ENCODE measurements at regions not wholly inside any gene's neighbourhood (a gene's known extent, or its start where the extent isn't known, plus 50 kb on each side); places are given as distances from the start of the nearest gene placed in this dataset.

DNA sequence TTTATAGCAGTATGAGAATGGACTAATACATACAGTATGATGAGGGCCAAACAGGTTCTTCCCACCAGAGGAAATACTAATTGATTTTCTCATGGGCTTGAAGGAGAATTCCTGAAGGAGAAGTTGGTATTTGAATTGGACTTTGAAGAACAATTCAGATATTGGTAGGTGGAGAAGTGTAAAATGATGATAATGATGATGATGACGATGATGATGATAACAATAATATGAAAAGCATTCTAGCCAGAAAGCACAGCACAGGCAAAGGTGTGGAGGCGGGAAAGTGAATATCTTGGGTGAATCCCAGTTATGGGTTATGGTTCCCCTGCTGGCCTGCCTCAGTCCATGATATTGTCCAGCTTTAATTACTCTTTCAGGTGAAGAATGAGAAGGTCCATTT, 562.4 kb upstream of the SALL1 start:
- Histone ChIP-seq H2AK5ac (ENCODE audit: low read depth, low read length) (no peak overlapping the region), H4K8ac (ENCODE audit: low read depth, low read length) (no peak overlapping the region), H3K4me2 (ENCODE audit: insufficient read depth, low read length, poor library complexity, severe bottlenecking) (no peak overlapping the region), H3K4me3 (ENCODE audit: low read length in 2 of 2) (no peak overlapping the region), H3K18ac (ENCODE audit: low read length) (no peak overlapping the region), H3K4me1 (ENCODE audit: control insufficient read depth in 2 of 2, insufficient read depth in 1 of 2, low read depth in 1 of 2, low read length in 2 of 2) (peaks cover 0 to 4% of the 10 kb centered on the region in 2 donors), H3K36me3 (replicated peaks in 1 of 2; ENCODE audit: control insufficient read depth in 2 of 2, insufficient read depth in 2 of 2, low read length in 2 of 2) (peaks cover 0 to 1% of the 10 kb centered on the region in 2 donors), H4K91ac (ENCODE audit: low read depth, low read length, poor library complexity) (no peak overlapping the region), H2AFZ (ENCODE audit: low read length) (no peak overlapping the region), H3K23ac (ENCODE audit: low read depth, low read length, poor library complexity) (no peak overlapping the region), H3K14ac (ENCODE audit: low read length) (no peak overlapping the region), H2BK15ac (ENCODE audit: low read length) (no peak overlapping the region), H2BK12ac (ENCODE audit: low read length) (no peak overlapping the region), H3K27ac (replicated peaks; ENCODE audit: low read length) (no peak overlapping the region), H2BK120ac (ENCODE audit: low read depth, low read length) (no peak overlapping the region), H3K79me1 (ENCODE audit: low read depth, low read length) (no peaks in the 10 kb centered on the region), H3K27me3 (ENCODE audit: control insufficient read depth in 3 of 3, insufficient read depth in 3 of 3, low read depth in 1 of 3, low read length in 3 of 3) (peaks cover 0 to 2% (median 0%) of the 10 kb centered on the region in 3 experiments), H3K9me3 (replicated peaks in 1 of 2; ENCODE audit: control insufficient read depth in 2 of 2, insufficient read depth in 1 of 2, low read depth in 1 of 2, low read length in 2 of 2) (peaks cover 0 to 5% of the 10 kb centered on the region in 2 donors), H2BK5ac (ENCODE audit: low read length) (no peak overlapping the region), H3K4ac (ENCODE audit: low read length) (no peak overlapping the region), H3K9ac (ENCODE audit: low read depth, low read length, poor library complexity) (no peak overlapping the region)
- 100% methylated on average over 1 of the region's 2 CpGs; no CpG with 5 or more reads in 1 of the 2 donors for WGBS, 2 donors (ENCODE audit: extremely low coverage in 2 of 2, insufficient read length in 2 of 2, insufficient replicate concordance in 1 of 2)
- DNase-seq (ENCODE audit: low spot score) = no peak

DNA sequence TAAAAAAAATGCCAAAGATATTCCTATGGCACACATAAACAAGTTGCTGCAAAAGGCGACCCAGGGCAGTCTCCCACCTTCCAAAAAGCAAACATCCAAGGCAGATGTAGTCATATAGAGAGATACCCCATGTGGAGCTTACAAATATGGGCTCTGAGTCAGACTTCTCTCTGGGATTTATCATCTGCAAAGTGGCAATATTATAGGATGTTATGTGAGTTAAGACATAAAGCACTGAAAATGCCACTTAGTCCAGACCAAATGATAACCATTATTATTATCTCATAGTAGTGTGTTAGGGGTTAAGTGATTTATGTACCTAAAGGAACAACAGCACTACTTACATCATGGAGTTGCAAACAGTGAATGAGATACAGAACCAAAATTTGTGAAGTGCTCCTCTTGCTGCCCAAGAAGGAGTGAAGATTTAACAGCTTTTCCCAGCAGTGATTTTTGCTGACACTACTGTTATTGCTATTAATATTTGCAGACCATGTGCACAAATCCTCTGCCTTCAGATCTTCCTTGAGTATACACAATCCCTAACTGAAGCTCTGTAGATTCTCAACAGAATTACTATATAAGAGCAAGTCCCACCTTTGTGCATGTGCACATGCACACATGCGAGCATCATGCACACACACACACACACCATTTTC, 560.0 kb upstream of the SALL1 start:
- no peak overlapping the region for H2AK5ac ChIP-seq (ENCODE audit: low read depth, low read length)
- no CpG with 5 or more reads among the region's 2 CpGs for WGBS, 2 donors (ENCODE audit: extremely low coverage in 2 of 2, insufficient read length in 2 of 2, insufficient replicate concordance in 1 of 2)
- H4K8ac ChIP-seq (ENCODE audit: low read depth, low read length) = no peak overlapping the region
- no peak overlapping the region for H3K14ac ChIP-seq (ENCODE audit: low read length)
- H3K9me3 ChIP-seq (replicated peaks in 1 of 2; ENCODE audit: control insufficient read depth in 2 of 2, insufficient read depth in 1 of 2, low read depth in 1 of 2, low read length in 2 of 2) = peaks cover 2 to 16% of the 10 kb centered on the region in 2 donors
- no peak overlapping the region for H4K91ac ChIP-seq (ENCODE audit: low read depth, low read length, poor library complexity)
- no peak overlapping the region for H2BK120ac ChIP-seq (ENCODE audit: low read depth, low read length)
- H2BK15ac ChIP-seq (ENCODE audit: low read length) = no peak overlapping the region
- H2AFZ ChIP-seq (ENCODE audit: low read length) = no peak overlapping the region
- no peak overlapping the region for H3K23ac ChIP-seq (ENCODE audit: low read depth, low read length, poor library complexity)
- no peak overlapping the region for H3K27ac ChIP-seq (replicated peaks; ENCODE audit: low read length)
- no peak for DNase-seq (ENCODE audit: low spot score)
- no peak overlapping the region for H2BK12ac ChIP-seq (ENCODE audit: low read length)
- H3K4ac ChIP-seq (ENCODE audit: low read length) = no peak overlapping the region
- H3K18ac ChIP-seq (ENCODE audit: low read length) = no peak overlapping the region
- no peak overlapping the region for H2BK5ac ChIP-seq (ENCODE audit: low read length)
- H3K4me2 ChIP-seq (ENCODE audit: insufficient read depth, low read length, poor library complexity, severe bottlenecking) = no peak overlapping the region
- H3K79me1 ChIP-seq (ENCODE audit: low read depth, low read length) = no peaks in the 10 kb centered on the region
- peaks cover 0 to 2% (median 0%) of the 10 kb centered on the region in 3 experiments for H3K27me3 ChIP-seq (ENCODE audit: control insufficient read depth in 3 of 3, insufficient read depth in 3 of 3, low read depth in 1 of 3, low read length in 3 of 3)
- H3K4me1 ChIP-seq (ENCODE audit: control insufficient read depth in 2 of 2, insufficient read depth in 1 of 2, low read depth in 1 of 2, low read length in 2 of 2) = peaks cover 0 to 4% of the 10 kb centered on the region in 2 donors
- no peak overlapping the region for H3K4me3 ChIP-seq (ENCODE audit: low read length in 2 of 2)
- peaks cover 0 to 1% of the 10 kb centered on the region in 2 donors for H3K36me3 ChIP-seq (replicated peaks in 1 of 2; ENCODE audit: control insufficient read depth in 2 of 2, insufficient read depth in 2 of 2, low read length in 2 of 2)
- H3K9ac ChIP-seq (ENCODE audit: low read depth, low read length, poor library complexity) = no peak overlapping the region

DNA sequence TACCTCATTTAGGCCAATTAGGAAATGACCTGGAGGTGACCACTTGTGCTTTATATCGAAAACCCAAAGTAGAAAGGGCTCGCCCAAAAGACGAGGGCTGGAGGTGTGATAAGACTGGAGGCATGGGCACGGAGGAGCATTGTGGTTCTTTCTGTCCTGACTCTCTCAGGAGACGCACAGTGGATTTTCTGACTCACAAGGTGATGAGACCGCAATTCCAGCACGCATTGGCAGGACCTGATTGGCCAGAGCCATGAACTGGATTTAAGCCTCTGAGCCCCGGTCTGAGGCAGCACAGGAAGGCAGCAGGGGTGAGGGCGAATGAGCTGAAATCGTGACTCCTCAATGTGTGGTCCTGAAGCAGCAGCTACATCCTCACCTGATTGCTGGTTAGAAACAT, 559.1 kb upstream of the SALL1 start:
- Histone ChIP-seq H3K18ac (ENCODE audit: low read length) (no peak overlapping the region), H3K79me1 (ENCODE audit: low read depth, low read length) (no peaks in the 10 kb centered on the region), H3K4me3 (ENCODE audit: low read length in 2 of 2) (no peak overlapping the region), H2BK15ac (ENCODE audit: low read length) (no peak overlapping the region), H4K8ac (ENCODE audit: low read depth, low read length) (no peak overlapping the region), H4K91ac (ENCODE audit: low read depth, low read length, poor library complexity) (no peak overlapping the region), H3K4ac (ENCODE audit: low read length) (no peak overlapping the region), H3K14ac (ENCODE audit: low read length) (no peak overlapping the region), H3K9me3 (replicated peaks in 1 of 2; ENCODE audit: control insufficient read depth in 2 of 2, insufficient read depth in 1 of 2, low read depth in 1 of 2, low read length in 2 of 2) (peaks cover 2 to 22% of the 10 kb centered on the region in 2 donors), H3K23ac (ENCODE audit: low read depth, low read length, poor library complexity) (no peak overlapping the region), H2BK120ac (ENCODE audit: low read depth, low read length) (no peak overlapping the region), H3K36me3 (replicated peaks in 1 of 2; ENCODE audit: control insufficient read depth in 2 of 2, insufficient read depth in 2 of 2, low read length in 2 of 2) (peaks cover 0 to 1% of the 10 kb centered on the region in 2 donors), H3K4me2 (ENCODE audit: insufficient read depth, low read length, poor library complexity, severe bottlenecking) (no peak overlapping the region), H2AFZ (ENCODE audit: low read length) (no peak overlapping the region), H3K9ac (ENCODE audit: low read depth, low read length, poor library complexity) (no peak overlapping the region), H2AK5ac (ENCODE audit: low read depth, low read length) (no peak overlapping the region), H3K27ac (replicated peaks; ENCODE audit: low read length) (no peak overlapping the region), H3K27me3 (ENCODE audit: control insufficient read depth in 3 of 3, insufficient read depth in 3 of 3, low read depth in 1 of 3, low read length in 3 of 3) (peaks cover 0 to 2% (median 0%) of the 10 kb centered on the region in 3 experiments), H3K4me1 (ENCODE audit: control insufficient read depth in 2 of 2, insufficient read depth in 1 of 2, low read depth in 1 of 2, low read length in 2 of 2) (peaks cover 0 to 1% of the 10 kb centered on the region in 2 donors), H2BK12ac (ENCODE audit: low read length) (no peak overlapping the region), H2BK5ac (ENCODE audit: low read length) (no peak overlapping the region)
- WGBS, 2 donors (ENCODE audit: extremely low coverage in 2 of 2, insufficient read length in 2 of 2, insufficient replicate concordance in 1 of 2) = no CpG with 5 or more reads among the region's 10 CpGs
- DNase-seq (ENCODE audit: low spot score) = no peak

GRCh38 chr16:51708861-51709260, 557.8 kb upstream of the SALL1 start:
- no peak overlapping the region for H3K23ac ChIP-seq (ENCODE audit: low read depth, low read length, poor library complexity)
- H3K4ac ChIP-seq (ENCODE audit: low read length) = no peak overlapping the region
- no peak overlapping the region for H2BK5ac ChIP-seq (ENCODE audit: low read length)
- no peak overlapping the region for H2BK15ac ChIP-seq (ENCODE audit: low read length)
- peaks cover 0 to 2% (median 0%) of the 10 kb centered on the region in 3 experiments for H3K27me3 ChIP-seq (ENCODE audit: control insufficient read depth in 3 of 3, insufficient read depth in 3 of 3, low read depth in 1 of 3, low read length in 3 of 3)
- H3K4me3 ChIP-seq (ENCODE audit: low read length in 2 of 2) = no peak overlapping the region
- H2AFZ ChIP-seq (ENCODE audit: low read length) = no peak overlapping the region
- no peak overlapping the region for H3K18ac ChIP-seq (ENCODE audit: low read length)
- H3K9ac ChIP-seq (ENCODE audit: low read depth, low read length, poor library complexity) = no peak overlapping the region
- no peak overlapping the region for H2BK12ac ChIP-seq (ENCODE audit: low read length)
- H3K14ac ChIP-seq (ENCODE audit: low read length) = no peak overlapping the region
- no peak overlapping the region for H3K27ac ChIP-seq (replicated peaks; ENCODE audit: low read length)
- peaks cover 0 to 1% of the 10 kb centered on the region in 2 donors for H3K4me1 ChIP-seq (ENCODE audit: control insufficient read depth in 2 of 2, insufficient read depth in 1 of 2, low read depth in 1 of 2, low read length in 2 of 2)
- H3K4me2 ChIP-seq (ENCODE audit: insufficient read depth, low read length, poor library complexity, severe bottlenecking) = no peak overlapping the region
- H2AK5ac ChIP-seq (ENCODE audit: low read depth, low read length) = no peak overlapping the region
- no peak overlapping the region for H2BK120ac ChIP-seq (ENCODE audit: low read depth, low read length)
- no peak overlapping the region for H4K91ac ChIP-seq (ENCODE audit: low read depth, low read length, poor library complexity)
- no peaks in the 10 kb centered on the region for H3K36me3 ChIP-seq (replicated peaks in 1 of 2; ENCODE audit: control insufficient read depth in 2 of 2, insufficient read depth in 2 of 2, low read length in 2 of 2)
- no peak for DNase-seq (ENCODE audit: low spot score)
- H3K79me1 ChIP-seq (ENCODE audit: low read depth, low read length) = no peaks in the 10 kb centered on the region
- no peak overlapping the region for H4K8ac ChIP-seq (ENCODE audit: low read depth, low read length)
- H3K9me3 ChIP-seq (replicated peaks in 1 of 2; ENCODE audit: control insufficient read depth in 2 of 2, insufficient read depth in 1 of 2, low read depth in 1 of 2, low read length in 2 of 2) = peaks cover 2 to 20% of the 10 kb centered on the region in 2 donors
- no CpG with 5 or more reads among the region's 4 CpGs for WGBS, 2 donors (ENCODE audit: extremely low coverage in 2 of 2, insufficient read length in 2 of 2, insufficient replicate concordance in 1 of 2)

Data from neuronal stem cell (in vitro differentiated cells).